SU-DHL-6 (cell line): ENCODE measurements at regions not wholly inside any gene's neighbourhood (a gene's known extent, or its start where the extent isn't known, plus 50 kb on each side); places are given as distances from the start of the nearest gene placed in this dataset.

ENCODE experiments used
- H2AFZ ChIP-seq: fragments of 200-600 bp; sonication (generic); 2 replicates; pipeline ENCODE4 v1.6.1; 2014; ENCODE audit warnings: low read depth, mild to moderate bottlenecking, moderate library complexity, mixed read lengths, antibody characterized with exemption, low read length; ENCODE audit not compliant: severe bottlenecking
- H3F3A ChIP-seq: fragments of 200-600 bp; shearing (Covaris generic); 2 replicates; pipeline ENCODE4 v1.6.0; 2016; ENCODE audit warnings: antibody characterized with exemption, mild to moderate bottlenecking; ENCODE audit not compliant: insufficient read depth
- H3K27ac ChIP-seq: fragments of 200-600 bp; sonication (generic); 2 replicates; pipeline ENCODE4 v1.5.1; 2016; ENCODE audit warnings: low read depth, mild to moderate bottlenecking, low read length, moderate library complexity, mixed read lengths
- H3K27me3 ChIP-seq: fragments of 200-600 bp; sonication (generic), shearing (Covaris generic); 2 replicates; pipeline ENCODE4 v1.6.0; 2014; ENCODE audit warnings: mild to moderate bottlenecking, low read length
- H3K36me3 ChIP-seq: fragments of 200-600 bp; sonication (generic); 2 replicates; pipeline ENCODE4 v1.6.1; 2014; ENCODE audit warnings: mild to moderate bottlenecking, low read length, mixed read lengths
- H3K4me2 ChIP-seq: fragments of 300-600, 200-600 bp; shearing (Covaris generic), sonication (generic); 2 replicates; pipeline ENCODE4 v1.6.0; 2014; ENCODE audit warnings: low read length, low read depth, mild to moderate bottlenecking; ENCODE audit not compliant: poor library complexity, severe bottlenecking
- H3K4me3 ChIP-seq: fragments of 200-600 bp; sonication (generic); 2 replicates; pipeline ENCODE4 v1.5.1; 2014; ENCODE audit warnings: antibody characterized with exemption, low read length, mild to moderate bottlenecking, mixed read lengths; ENCODE audit not compliant: insufficient read depth, poor library complexity, severe bottlenecking
- H3K79me2 ChIP-seq: fragments of 200-600 bp; sonication (generic); 2 replicates; pipeline ENCODE4 v1.6.1; 2014; ENCODE audit warnings: mild to moderate bottlenecking, low read length, moderate library complexity; ENCODE audit not compliant: insufficient read depth
- H3K9ac ChIP-seq: fragments of 200-600 bp; sonication (generic); 2 replicates; pipeline ENCODE4 v1.7.0; 2014; ENCODE audit warnings: mild to moderate bottlenecking, low read length
- H3K9me2 ChIP-seq: fragments of 200-600 bp; sonication (generic); replicated peaks from 2 replicates; pipeline ENCODE4 v1.6.1; 2014; ENCODE audit warnings: low read length; ENCODE audit not compliant: insufficient read depth
- H3K9me3 ChIP-seq: fragments of 200-600 bp; sonication (generic); 2 replicates; pipeline ENCODE4 v1.6.1; 2014; ENCODE audit warnings: low read length, mixed read lengths; ENCODE audit not compliant: insufficient read depth
- H4K20me1 ChIP-seq: fragments of 200-600 bp; sonication (generic); 2 replicates; pipeline ENCODE4 v1.6.1; 2014; ENCODE audit warnings: low read depth, mild to moderate bottlenecking, antibody characterized with exemption, low read length, moderate library complexity, mixed read lengths
- EZH2phosphoT487 ChIP-seq: fragments of 200-600 bp; sonication (generic), shearing (Covaris generic); conservative IDR thresholded peaks from 2 replicates; pipeline ENCODE4 v1.6.1; 2018; ENCODE audit warnings: mild to moderate bottlenecking, antibody characterized with exemption, low read length, moderate library complexity, mixed read lengths
- TF ChIP-seq, protein P1 (sequence below): fragments of 200-600 bp; sonication (generic); IDR thresholded peaks from one replicate; pipeline ENCODE4 v1.5.1; 2017; ENCODE audit warnings: antibody characterized with exemption, mild to moderate bottlenecking, low read length, moderate library complexity; ENCODE audit not compliant: insufficient read depth, poor library complexity, severe bottlenecking

DNA sequence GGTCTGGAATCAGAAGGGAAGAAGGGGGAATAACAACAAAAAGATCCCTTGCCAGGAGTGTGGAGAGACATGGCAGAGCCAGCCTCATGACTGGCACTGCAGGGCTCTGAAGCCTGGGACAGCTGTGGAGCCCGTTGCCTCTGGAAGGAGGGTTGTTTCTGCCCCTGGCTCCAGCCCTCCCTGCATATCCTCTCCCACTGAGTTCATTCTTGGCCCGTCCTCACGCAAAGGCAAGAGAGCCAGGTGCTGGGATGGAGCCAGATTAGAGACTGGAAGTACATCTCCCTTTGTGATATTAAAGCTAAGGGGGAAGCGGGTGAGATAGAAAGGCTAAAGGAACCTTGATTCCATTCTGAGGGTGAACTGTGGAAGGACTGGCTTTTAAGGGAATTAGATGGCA is 141.5 kb upstream of the NPVF start:
- no peak overlapping the region for H3K27ac ChIP-seq
- H3K79me2 ChIP-seq = no peaks in the 10 kb centered on the region
- H3K4me3 ChIP-seq = no peak overlapping the region
- no peak overlapping the region for H2AFZ ChIP-seq
- TF ChIP-seq, protein P1, sequence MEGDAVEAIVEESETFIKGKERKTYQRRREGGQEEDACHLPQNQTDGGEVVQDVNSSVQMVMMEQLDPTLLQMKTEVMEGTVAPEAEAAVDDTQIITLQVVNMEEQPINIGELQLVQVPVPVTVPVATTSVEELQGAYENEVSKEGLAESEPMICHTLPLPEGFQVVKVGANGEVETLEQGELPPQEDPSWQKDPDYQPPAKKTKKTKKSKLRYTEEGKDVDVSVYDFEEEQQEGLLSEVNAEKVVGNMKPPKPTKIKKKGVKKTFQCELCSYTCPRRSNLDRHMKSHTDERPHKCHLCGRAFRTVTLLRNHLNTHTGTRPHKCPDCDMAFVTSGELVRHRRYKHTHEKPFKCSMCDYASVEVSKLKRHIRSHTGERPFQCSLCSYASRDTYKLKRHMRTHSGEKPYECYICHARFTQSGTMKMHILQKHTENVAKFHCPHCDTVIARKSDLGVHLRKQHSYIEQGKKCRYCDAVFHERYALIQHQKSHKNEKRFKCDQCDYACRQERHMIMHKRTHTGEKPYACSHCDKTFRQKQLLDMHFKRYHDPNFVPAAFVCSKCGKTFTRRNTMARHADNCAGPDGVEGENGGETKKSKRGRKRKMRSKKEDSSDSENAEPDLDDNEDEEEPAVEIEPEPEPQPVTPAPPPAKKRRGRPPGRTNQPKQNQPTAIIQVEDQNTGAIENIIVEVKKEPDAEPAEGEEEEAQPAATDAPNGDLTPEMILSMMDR = no peak
- no peak for TF ChIP-seq EZH2phosphoT487
- no peaks in the 10 kb centered on the region for H3K9me2 ChIP-seq
- no peak overlapping the region for H3K4me2 ChIP-seq
- no peaks in the 10 kb centered on the region for H3K36me3 ChIP-seq
- peaks cover 17% of the 10 kb centered on the region; the same call in 1 of the 2 replicates for H3K9me3 ChIP-seq
- H4K20me1 ChIP-seq = no peaks in the 10 kb centered on the region
- H3K27me3 ChIP-seq = no peaks in the 10 kb centered on the region
- no peak overlapping the region for H3K9ac ChIP-seq
- H3F3A ChIP-seq = no peaks in the 10 kb centered on the region

DNA sequence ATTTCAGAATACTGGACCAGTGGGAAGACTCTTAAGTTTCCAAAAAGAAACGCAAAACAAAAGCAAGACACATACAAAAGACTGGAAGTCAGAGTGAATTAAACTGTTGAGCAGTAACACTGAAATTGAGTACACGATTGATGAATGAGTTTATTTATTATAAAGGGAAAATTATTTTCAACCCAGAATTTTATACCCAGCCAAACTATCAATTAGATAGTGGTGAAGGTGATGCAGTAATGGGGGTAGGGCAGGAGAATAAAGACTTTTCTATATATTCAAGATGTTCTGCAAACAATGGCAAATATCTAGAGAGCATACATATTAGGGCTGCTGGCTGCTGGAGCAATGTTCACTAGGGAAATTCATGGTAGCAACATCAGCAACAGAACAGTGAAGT is 143.7 kb upstream of the NPVF start:
- Histone ChIP-seq H3K4me3 (no peak overlapping the region), H3K4me2 (no peak overlapping the region), H3K27ac (no peak overlapping the region), H3K27me3 (no peaks in the 10 kb centered on the region), H3K79me2 (no peaks in the 10 kb centered on the region), H3K9me3 (peaks cover 17% of the 10 kb centered on the region; the same call in 1 of the 2 replicates), H3F3A (no peaks in the 10 kb centered on the region), H3K9ac (no peak overlapping the region), H4K20me1 (no peaks in the 10 kb centered on the region), H2AFZ (no peak overlapping the region), H3K36me3 (no peaks in the 10 kb centered on the region), H3K9me2 (no peaks in the 10 kb centered on the region)
- TF ChIP-seq, protein P1 = no peak
- no peak for TF ChIP-seq EZH2phosphoT487

DNA sequence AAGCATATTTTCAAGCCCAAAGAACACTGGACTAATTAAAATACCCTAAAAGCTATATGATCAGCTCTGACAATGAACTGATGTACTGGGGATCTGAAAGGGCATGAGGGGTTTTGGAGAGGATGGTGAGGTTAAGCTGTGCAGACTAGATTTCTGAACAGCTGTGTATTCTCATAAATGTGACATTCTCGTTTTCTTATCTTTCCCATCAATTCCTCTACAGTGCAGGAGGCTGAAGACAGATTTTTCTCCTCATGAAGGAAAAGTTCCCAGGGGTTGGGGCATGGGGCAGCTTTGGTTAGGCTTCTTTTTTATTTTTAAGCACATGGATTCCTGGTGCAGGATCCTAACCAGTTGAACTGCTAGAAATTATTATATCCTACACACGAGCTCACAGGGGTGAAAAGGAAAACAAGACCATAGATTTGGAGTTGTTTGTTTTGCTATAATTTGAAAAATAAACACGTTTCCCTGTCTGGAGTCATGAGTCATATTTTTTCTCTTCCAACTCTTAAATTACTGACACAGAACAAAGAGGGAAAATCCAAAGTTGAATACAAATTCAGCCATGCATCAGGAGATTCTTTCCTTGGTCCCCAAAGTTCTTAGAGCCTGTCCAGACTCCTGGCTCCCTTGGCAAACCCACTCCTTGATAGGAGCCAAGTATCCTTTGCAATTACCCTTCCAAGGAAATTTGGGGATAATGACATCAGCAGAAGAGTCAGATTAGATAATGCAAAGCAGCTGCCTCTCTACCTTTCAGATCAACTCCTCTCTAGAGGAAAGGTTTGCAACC is 147.7 kb upstream of the NPVF start:
- Histone ChIP-seq H3K4me2 (no peak overlapping the region), H3K27me3 (no peaks in the 10 kb centered on the region), H3K9me2 (no peaks in the 10 kb centered on the region), H2AFZ (no peak overlapping the region), H3K9ac (no peak overlapping the region), H3K79me2 (no peaks in the 10 kb centered on the region), H4K20me1 (no peaks in the 10 kb centered on the region), H3K9me3 (peaks cover 16% of the 10 kb centered on the region; the same call in 1 of the 2 replicates), H3F3A (no peaks in the 10 kb centered on the region), H3K36me3 (no peaks in the 10 kb centered on the region), H3K27ac (no peak overlapping the region), H3K4me3 (no peak overlapping the region)
- no peak for TF ChIP-seq EZH2phosphoT487
- TF ChIP-seq, protein P1 = no peak
